CD4-positive, alpha-beta T cell treated with Interleukin-2 at 100 ng/mL for 4 hours (primary cell): ENCODE measurements at regions not wholly inside any gene's neighbourhood (a gene's known extent, or its start where the extent isn't known, plus 50 kb on each side); places are given as distances from the start of the nearest gene placed in this dataset.

Source experiments
- DNase-seq: peaks from one replicate; pipeline ENCODE4 v3.0.0-alpha.2; 2020; ENCODE audit warnings: low spot score

- DNase-seq, result no peak
These were observed 50.2 kb upstream of the XPA start for GRCh38 chr9:97747201-97747965.

- DNase-seq, result no peak
These were observed 51.4 kb upstream of the XPA start for GRCh38 chr9:97748525-97748924.

DNA sequence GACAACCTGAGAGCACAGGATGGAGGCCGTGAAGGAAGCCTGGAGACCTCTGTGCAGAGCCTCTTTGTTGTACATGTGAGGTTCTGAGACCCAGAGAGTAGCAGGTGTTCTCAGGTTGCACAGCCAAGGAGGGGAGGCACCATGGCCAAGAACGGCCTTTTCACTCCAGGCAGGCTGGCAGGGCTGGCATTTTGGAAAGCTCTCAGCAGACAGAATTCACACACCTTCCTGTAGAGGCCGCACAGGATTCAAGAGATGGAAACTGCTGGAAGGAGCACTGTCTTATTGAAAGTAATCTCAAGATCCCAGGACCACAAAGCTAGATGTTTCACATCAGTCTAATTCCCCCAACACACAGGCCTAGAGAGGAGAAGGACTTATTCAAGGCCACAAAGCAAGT is 52.8 kb upstream of the XPA start:
- DNase-seq, result no peak

DNA sequence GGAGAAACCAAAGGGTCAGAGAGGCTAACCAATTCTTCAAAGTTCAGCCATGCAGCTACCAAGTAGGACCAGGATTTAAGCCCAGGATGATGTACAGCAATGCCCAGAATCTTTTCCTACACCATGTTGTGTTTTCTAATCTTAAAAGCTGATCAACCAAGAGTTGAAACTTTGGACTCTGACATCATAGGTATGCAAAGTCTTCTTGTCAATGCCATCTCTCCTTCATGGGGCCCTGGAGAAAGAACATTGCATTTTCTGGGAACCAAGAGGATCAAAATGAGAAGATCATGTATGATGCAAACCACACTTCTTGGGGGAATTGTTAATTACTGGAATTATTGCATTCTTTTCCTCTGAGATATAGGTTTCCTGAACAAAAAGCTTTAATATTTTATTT is 54.4 kb upstream of the XPA start:
- DNase-seq, result no peak

DNA sequence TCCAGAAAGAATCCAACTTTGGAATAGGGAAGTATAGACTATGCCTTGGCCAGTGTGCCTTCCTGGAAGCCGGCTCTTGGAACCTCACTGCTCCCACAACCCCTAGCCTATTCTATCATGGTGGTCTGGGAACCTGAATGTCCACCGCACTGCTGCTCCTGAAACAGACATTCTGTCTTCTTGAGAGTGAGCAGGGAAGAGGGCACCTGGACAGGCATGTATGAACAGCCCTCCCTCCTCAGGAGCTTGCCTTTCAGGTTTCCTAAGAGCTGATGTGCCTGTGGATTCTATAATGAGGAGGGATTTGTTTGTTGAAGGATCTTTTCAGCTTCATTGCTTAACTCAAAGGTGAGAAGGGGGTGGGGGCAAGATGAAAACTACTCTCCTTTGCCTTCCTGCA is 55.1 kb upstream of the XPA start:
- no peak for DNase-seq

DNA sequence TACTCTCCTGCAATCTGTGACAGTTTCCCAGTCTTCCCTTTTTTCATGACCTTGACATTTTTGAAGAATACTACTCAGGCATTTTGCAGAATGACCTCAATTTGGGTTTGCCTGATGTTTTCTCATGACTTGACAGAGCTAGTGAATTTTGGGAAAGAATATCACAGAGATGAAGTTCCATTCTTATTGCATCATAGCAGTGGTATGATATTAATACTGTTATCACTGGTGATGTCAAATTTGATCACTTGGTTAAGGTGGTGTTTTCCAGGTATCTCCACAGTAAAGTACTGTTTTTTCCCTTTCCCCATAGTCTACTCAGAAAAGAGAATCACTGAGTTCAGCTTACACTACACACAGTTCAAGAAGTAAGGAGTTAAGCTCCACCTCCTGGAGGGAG is 56.2 kb upstream of the XPA start:
- DNase-seq, result no peak

DNA sequence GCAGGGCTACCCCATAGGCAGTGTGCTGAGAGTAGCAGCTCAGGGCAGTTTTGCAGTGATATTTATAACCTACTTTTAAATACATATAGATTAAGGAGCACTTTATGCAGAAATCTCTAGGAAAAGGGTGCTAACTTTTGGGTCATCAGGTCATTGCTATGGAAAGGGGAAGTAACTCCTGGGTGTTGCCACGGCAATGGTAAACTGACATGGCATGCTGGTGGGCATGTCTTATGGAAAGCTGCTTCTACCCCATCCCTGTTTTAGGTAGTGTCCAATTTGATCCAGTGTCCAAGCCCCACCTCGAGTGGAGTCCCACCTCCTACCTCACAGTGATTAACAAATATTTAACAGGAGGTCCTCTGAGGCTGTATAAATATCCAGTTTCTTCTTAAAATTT is 56.8 kb upstream of the XPA start:
- DNase-seq, result no peak

GRCh38 chr9:97755618-97756267 is 58.6 kb upstream of the XPA start:
- no peak for DNase-seq

DNA sequence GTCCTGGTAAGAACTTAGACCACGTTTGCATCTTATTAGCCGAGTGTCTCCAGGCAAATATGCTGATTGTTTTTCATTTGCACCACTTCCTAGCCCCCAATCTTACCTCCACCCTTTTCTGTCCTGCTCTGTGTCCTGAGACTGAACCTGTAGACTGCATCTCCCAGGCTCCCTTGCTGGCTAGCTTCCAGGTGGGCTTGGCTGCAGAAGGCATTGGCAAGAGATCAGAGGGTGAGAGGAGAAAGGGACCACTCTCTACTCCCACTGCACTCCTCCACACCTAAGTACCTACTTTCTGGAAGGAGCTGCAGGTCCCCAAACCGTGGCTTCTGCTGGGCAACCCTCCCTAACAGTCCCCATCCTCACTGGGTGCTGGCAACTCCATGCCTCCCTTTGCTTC is 59.9 kb upstream of the XPA start:
- no peak for DNase-seq

GRCh38 chr9:97758334-97758916 is 61.3 kb upstream of the XPA start:
- DNase-seq, result no peak

DNA sequence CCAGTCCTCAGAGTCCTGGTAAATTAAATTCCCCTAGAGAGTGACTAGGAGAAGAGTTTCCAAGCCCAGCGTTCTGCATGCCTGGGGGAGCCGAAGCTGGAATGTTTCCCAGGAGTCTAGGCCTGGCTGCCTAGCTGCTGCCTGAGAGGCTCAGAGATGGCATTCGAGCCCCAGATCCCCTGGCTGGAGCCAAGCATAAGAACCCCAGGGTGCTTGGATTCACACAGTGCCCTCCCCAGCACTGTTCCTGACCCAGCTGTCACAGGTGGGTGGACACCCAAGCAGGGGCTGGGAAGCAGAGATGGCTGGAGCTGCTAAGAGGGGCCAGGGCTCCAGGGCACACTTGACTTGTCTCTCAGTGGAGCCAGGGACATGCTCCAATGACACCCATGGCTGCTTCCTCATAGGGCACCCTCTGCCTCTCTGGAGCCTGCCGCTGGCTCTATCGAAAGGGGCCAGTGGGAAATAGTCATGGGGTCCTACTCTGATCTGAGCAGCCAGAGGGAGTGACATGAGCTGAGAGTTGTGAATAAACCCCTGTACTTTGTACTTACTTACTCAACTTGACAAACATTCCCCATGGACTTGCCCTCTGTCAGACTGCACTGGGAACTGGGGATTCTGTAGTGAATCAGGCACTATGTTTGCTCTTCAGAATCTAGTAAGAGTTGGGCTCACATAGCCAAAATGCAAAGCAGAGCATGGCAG is 62.6 kb upstream of the XPA start:
- no peak for DNase-seq

DNA sequence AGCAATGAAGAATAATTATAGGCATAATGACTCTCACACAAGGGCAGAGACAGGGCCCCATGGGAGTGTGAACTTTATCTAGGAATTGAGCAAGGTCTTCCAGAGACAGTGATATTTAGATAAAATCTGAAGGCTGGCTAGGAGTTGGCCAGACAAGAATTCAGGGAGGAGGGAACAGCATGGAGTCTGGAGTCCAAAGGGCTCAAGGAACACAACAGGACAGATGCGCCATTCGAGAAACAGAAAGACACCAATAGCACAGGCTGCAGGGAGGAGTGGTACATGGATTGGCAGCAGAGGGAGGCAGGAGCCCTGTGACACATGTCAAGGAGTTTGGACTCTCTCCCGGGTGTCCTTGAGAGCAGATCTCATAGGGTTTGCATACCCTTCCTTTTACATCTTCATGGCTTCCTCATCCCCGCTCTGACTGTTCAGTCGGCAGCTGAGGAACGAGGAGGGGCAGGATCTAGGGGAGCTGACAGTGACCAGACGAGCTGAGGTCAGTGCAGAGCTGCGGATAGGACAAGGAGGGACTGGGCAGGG is 64.0 kb upstream of the XPA start:
- no peak for DNase-seq

DNA sequence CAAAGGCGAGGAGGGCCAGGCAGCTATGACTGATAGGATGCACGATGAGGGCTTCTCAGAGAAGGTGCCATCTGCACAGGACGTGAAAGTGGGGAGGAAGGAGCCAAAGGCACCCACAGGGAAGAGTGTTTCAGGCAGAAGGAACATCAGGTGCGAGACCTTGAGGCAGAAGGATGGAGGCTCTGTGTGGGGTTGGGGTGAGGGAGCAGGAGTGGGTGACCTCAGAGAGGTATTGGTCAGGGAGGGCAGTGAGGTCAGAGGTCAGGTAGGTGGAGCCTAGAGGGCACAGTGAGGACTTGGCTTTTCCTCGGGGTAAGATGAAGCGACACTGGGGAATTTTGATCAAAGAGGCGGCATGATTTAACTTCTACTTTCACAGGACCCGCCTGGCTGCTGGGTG is 64.7 kb upstream of the XPA start:
- no peak for DNase-seq

DNA sequence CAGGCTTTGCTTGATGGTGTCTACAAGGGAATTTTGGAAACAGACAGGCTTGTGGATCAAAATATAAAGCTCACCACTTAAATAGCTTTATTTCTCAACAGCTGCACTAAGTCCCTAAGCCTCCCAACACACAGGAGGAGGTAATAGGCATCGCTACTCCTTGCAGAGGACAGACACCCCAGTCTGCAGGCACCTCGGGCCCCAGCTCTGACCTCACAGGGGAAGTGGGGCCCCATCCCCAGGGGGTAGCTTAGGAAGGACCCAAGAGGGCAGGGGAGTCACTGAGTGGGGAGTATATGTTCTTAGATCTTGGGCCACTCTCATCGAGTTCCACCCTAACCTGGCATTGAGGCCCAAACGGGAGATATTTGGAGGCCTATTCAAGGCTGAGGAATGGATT is 66.7 kb upstream of the XPA start:
- no peak for DNase-seq

DNA sequence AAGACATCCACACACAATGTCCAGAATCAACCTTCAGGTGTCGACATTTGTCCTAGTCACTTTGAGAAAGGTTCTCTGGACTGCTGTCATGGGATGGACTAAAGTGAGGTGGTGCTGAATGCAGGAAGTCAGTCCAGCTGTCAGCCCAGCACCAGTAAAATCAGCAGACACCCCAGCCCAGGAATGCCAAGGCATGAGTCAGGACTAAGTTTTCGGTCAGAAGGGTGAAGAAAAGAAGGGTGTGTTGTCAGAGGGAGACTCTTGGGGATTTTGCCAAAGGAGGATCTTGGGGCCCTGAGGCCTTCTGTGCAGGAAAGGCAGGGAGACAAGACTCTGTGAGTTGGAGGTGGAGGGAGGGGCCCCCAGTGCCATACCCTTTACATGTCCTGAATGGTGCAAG is 69.0 kb upstream of the XPA start:
- DNase-seq, result no peak

GRCh38 chr9:97766610-97767009 is 69.5 kb upstream of the XPA start:
- DNase-seq, result no peak

GRCh38 chr9:97767891-97768290 is 70.8 kb upstream of the XPA start:
- DNase-seq, result no peak

- DNase-seq, result no peak
These were observed 71.6 kb upstream of the XPA start for GRCh38 chr9:97768746-97769145.

- no peak for DNase-seq
These were observed 72.1 kb upstream of the XPA start for GRCh38 chr9:97769208-97769607.

DNA sequence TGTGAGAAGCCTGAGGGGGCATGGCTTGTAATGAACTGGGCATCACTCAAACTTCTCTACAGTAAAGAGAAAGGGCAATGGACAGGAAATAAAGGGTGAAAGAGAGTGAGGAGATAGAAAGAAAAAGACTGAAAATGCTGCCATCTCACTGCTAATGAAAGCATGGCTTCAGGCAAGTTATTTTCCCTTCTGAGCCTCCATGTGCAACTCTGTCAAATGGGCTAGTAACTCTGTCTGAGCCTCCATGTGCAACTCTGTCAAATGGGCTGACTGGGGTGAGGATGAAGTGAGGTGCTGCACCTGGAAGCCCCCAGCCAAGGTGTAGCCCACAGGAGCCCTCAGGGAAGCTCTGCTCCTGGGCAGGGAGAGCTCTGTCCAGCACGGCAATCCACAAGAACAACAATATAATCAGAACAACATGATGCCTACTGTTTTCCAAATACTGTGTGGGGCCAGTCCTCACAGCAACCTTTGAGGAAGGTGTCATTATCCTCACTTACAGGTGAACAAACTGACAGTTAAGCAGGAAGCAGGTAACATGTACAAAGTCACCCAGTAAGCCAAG is 73.8 kb upstream of the XPA start:
- no peak for DNase-seq

GRCh38 chr9:97771641-97772040 is 74.5 kb upstream of the XPA start:
- DNase-seq, result no peak

DNA sequence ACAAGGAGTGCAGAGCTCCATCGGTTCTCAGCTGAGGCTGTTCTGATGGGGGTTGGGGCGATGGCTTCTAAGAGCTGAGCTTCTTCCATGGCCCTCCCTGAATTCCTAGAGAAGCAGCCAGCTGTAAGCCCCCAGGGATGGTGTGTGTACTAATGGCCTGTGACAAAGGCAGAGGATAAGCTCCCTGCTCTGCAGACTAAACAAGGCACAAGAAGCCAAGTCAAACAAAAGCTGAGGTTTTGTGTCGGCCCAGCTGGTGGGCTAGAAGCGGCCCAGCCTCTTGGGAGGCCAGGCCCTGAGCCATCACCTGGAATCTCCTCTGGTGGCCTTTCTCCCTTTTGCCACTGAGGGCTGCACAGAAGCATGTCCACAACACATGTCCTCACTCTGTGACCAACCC is 75.0 kb upstream of the XPA start:
- no peak for DNase-seq
